H1 (cell line): ENCODE measurements at regions not wholly inside any gene's neighbourhood (a gene's known extent, or its start where the extent isn't known, plus 50 kb on each side); places are given as distances from the start of the nearest gene placed in this dataset.

Experiments used
- TF ChIP-seq, protein P1 (sequence below): IDR thresholded peaks from 2 replicates; pipeline ENCODE4 v1.6.1; 2012; ENCODE audit warnings: inconsistent platforms

DNA sequence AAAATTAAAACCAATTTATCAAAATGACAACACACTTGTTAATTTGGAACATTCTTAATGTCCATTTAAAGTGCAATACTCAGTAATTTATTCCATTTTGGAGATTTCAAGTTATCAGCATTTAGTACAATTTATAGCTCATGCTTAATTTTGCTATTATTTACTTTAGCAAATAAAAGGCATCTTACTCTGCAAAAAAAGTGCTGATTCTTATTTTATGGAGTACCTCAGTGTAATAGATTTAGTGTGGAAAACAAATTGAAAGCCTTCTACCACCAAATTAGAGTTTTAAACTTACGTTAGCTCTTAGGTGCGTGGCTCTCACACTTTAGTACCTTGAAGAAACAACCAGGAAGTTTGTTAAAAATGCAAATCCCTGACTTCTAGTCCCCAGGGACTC lies 208.4 kb upstream of the NRIP1 start (continued):
- TF ChIP-seq, protein P1, sequence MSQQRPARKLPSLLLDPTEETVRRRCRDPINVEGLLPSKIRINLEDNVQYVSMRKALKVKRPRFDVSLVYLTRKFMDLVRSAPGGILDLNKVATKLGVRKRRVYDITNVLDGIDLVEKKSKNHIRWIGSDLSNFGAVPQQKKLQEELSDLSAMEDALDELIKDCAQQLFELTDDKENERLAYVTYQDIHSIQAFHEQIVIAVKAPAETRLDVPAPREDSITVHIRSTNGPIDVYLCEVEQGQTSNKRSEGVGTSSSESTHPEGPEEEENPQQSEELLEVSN: no peak
- TF ChIP-seq, all 59 proteins: peak for 0
